ENCODE measurements at regions not wholly inside any gene's neighbourhood (a gene's known extent, or its start where the extent isn't known, plus 50 kb on each side); places are given as distances from the start of the nearest gene placed in this dataset.

DNA sequence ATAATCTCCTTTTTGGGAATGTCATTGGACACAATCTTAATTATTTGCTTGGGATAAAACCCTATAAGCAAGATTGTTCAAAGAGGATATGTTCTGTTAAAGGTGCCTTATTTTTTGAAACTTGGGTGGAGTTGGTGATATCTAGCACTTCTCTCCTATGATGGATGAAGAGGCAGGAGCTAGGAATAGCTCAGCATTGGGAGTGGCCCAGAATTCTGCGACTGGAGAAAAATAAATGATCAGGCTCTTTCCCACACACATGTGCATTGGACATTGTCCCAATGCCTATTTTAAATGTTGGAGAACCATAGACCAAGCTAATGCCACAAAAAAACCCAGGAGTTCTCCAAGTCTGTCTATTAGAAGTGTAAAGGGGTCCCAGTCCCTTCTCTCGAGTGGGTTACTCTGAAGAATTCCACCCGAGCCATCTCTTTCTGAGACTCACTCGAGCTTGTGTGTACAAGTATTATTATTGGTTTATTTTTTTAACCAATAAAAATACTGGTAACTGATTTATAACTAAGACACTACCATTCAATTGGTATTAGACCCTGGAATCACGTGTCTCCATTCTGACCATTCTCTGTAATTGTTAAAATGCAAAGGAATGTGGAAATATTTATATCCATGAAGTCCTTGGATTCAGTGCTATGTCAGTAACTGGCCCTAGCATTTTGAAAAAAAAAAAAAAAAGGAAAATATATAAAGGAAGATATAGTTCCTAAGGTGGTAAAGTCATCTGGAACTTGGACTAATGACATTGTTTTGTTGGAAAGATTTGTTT lies 437.5 kb upstream of the TMEM132C start:
- TF ChIP-seq SMC3 (conservative IDR thresholded peaks at IDR 0.05; ENCODE audit: poor library complexity) (no peak), POLR2AphosphoS5 (IDR thresholded peaks at IDR 0.05) (no peak), EZH2 (IDR thresholded peaks at IDR 0.05; ENCODE audit: borderline replicate concordance, insufficient read depth, low read length, poor library complexity, severe bottlenecking) (no peak), TAF1 (IDR thresholded peaks at IDR 0.05; ENCODE audit: low read depth) (no peak), EP300 (conservative IDR thresholded peaks at IDR 0.05; ENCODE audit: poor library complexity, severe bottlenecking) (no peak), RAD21 (conservative IDR thresholded peaks at IDR 0.05) (no peak), CTCF (IDR thresholded peaks at IDR 0.05; ENCODE audit: poor library complexity, severe bottlenecking) (no peak), MXI1 (conservative IDR thresholded peaks at IDR 0.05; ENCODE audit: poor library complexity, severe bottlenecking) (no peak), REST (IDR thresholded peaks at IDR 0.05; ENCODE audit: borderline replicate concordance) (no peak)
- Histone ChIP-seq H3K79me2 (replicated peaks; ENCODE audit: insufficient read depth, low read length) (no peaks in the 10 kb centered on the region), H3K4me2 (ENCODE audit: low read length) (no peak overlapping the region), H3K9me3 (ENCODE audit: low read length) (no peaks in the 10 kb centered on the region), H3K9me2 (ENCODE audit: insufficient read depth, low read length) (no peaks in the 10 kb centered on the region), H3K27me3 (ENCODE audit: insufficient read depth, low read depth, low read length) (no peaks in the 10 kb centered on the region), H3K36me3 (ENCODE audit: insufficient read depth, low read length) (no peaks in the 10 kb centered on the region), H2AFZ (ENCODE audit: low read depth, low read length) (no peak overlapping the region), H3K4me3 (ENCODE audit: low read length) (no peak overlapping the region), H3K27ac (ENCODE audit: low read length) (no peak overlapping the region), H4K20me1 (ENCODE audit: insufficient read depth) (no peaks in the 10 kb centered on the region), H3K9ac (ENCODE audit: low read length) (no peak overlapping the region), H3F3A (ENCODE audit: insufficient read depth, low read length, poor library complexity, severe bottlenecking) (no peaks in the 10 kb centered on the region)

DNA sequence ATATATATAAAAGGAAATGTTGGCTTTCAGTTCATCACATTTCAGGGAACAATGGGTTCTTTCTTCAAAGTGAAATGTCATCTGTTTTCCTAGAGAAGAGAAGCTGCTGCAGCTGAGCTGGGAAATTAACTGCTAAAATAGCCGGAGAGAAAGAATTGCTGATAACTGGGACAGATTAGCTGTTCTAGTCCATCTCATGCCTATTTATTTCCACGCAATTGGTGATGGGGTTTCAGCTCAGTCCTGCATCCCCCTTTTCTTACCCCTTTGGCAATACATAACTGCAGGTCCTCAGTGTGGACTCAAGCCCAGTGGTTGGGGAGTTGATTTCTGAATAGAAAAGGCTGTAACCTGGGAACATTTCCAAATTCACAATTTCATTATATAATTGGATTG lies 436.9 kb upstream of the TMEM132C start:
- Histone ChIP-seq H3K36me3 (ENCODE audit: insufficient read depth, low read length) (no peaks in the 10 kb centered on the region), H4K20me1 (ENCODE audit: insufficient read depth) (no peaks in the 10 kb centered on the region), H3K27me3 (ENCODE audit: insufficient read depth, low read depth, low read length) (no peaks in the 10 kb centered on the region), H3K9ac (ENCODE audit: low read length) (no peak overlapping the region), H3F3A (ENCODE audit: insufficient read depth, low read length, poor library complexity, severe bottlenecking) (no peaks in the 10 kb centered on the region), H3K9me2 (ENCODE audit: insufficient read depth, low read length) (no peaks in the 10 kb centered on the region), H3K27ac (ENCODE audit: low read length) (no peak overlapping the region), H3K4me2 (ENCODE audit: low read length) (no peak overlapping the region), H3K79me2 (replicated peaks; ENCODE audit: insufficient read depth, low read length) (no peaks in the 10 kb centered on the region), H2AFZ (ENCODE audit: low read depth, low read length) (no peak overlapping the region), H3K9me3 (ENCODE audit: low read length) (no peaks in the 10 kb centered on the region), H3K4me3 (ENCODE audit: low read length) (no peak overlapping the region)
- no peak for TF ChIP-seq TAF1 (IDR thresholded peaks at IDR 0.05; ENCODE audit: low read depth)
- no peak for TF ChIP-seq EP300 (conservative IDR thresholded peaks at IDR 0.05; ENCODE audit: poor library complexity, severe bottlenecking)
- no peak for TF ChIP-seq SMC3 (conservative IDR thresholded peaks at IDR 0.05; ENCODE audit: poor library complexity)
- TF ChIP-seq CTCF (IDR thresholded peaks at IDR 0.05; ENCODE audit: poor library complexity, severe bottlenecking) = no peak
- no peak for TF ChIP-seq RAD21 (conservative IDR thresholded peaks at IDR 0.05)
- TF ChIP-seq POLR2AphosphoS5 (IDR thresholded peaks at IDR 0.05) = no peak
- no peak for TF ChIP-seq EZH2 (IDR thresholded peaks at IDR 0.05; ENCODE audit: borderline replicate concordance, insufficient read depth, low read length, poor library complexity, severe bottlenecking)
- TF ChIP-seq REST (IDR thresholded peaks at IDR 0.05; ENCODE audit: borderline replicate concordance) = no peak
- no peak for TF ChIP-seq MXI1 (conservative IDR thresholded peaks at IDR 0.05; ENCODE audit: poor library complexity, severe bottlenecking)
